NB4 (cell line): ENCODE measurements at regions not wholly inside any gene's neighbourhood (a gene's known extent, or its start where the extent isn't known, plus 50 kb on each side); places are given as distances from the start of the nearest gene placed in this dataset.
"Not testable (repeated sequence)": the region's sequence is repeated elsewhere in the genome, so short reads cannot be mapped to it uniquely, and the experiment has no call there.

Source experiments
- DNase-seq: peaks from one replicate; pipeline ENCODE4 v3.0.0; 2010; ENCODE audit warnings: low read depth
- H3K4me3 ChIP-seq: one replicate; pipeline ENCODE4 v1.5.1; 2011; ENCODE audit warnings: mild to moderate bottlenecking, low read depth, low read length, moderate library complexity
- CTCF ChIP-seq: IDR thresholded peaks from one replicate; pipeline ENCODE4 v1.5.1; 2012; ENCODE audit warnings: low read depth, low read length
- MAX ChIP-seq: IDR thresholded peaks from 2 replicates; pipeline ENCODE4 v1.6.1; 2011; ENCODE audit warnings: low read depth, low read length
- MYC ChIP-seq: IDR thresholded peaks from 2 replicates; pipeline ENCODE4 v1.6.1; 2011; ENCODE audit warnings: low read depth, low read length
- POLR2A ChIP-seq: IDR thresholded peaks from 2 replicates; pipeline ENCODE4 v1.6.1; 2011; ENCODE audit warnings: mild to moderate bottlenecking; ENCODE audit not compliant: insufficient read length; ENCODE audit errors: extremely low read depth

GRCh38 chr9:34773306-34773910, 63.5 kb upstream of the CCL21 start:
- TF ChIP-seq CTCF (no peak), MYC (no peak)
- no peak for DNase-seq
- H3K4me3 ChIP-seq, result no peak overlapping the region

GRCh38 chr9:34771007-34771406, 61.1 kb upstream of the CCL21 start:
- no peak overlapping the region for H3K4me3 ChIP-seq
- peak; percentile 13 for DNase-seq
- TF ChIP-seq MAX, result no peak
- TF ChIP-seq MYC, result no peak
- TF ChIP-seq CTCF, result no peak
- TF ChIP-seq POLR2A, result no peak

- not testable (repeated sequence) for DNase-seq, H3K4me3 ChIP-seq
These were observed 57.2 kb upstream of the CCL21 start for GRCh38 chr9:34767087-34767486.

- H3K4me3 ChIP-seq, result not testable (repeated sequence)
- peak; percentile 97 for TF ChIP-seq CTCF
- TF ChIP-seq MAX, result peak; percentile 22; the same call in 1 of the 2 replicates
- peak; percentile 75 for DNase-seq
These were observed 50.5 kb upstream of the CCL21 start for GRCh38 chr9:34760196-34761040.
